ENCODE measurements at regions not wholly inside any gene's neighbourhood (a gene's known extent, or its start where the extent isn't known, plus 50 kb on each side); places are given as distances from the start of the nearest gene placed in this dataset.

GRCh38 chr14:22489957-22490950 lies 98.8 kb downstream of the DAD1 start:
- H3K27me3 ChIP-seq (ENCODE audit: control insufficient read depth in 1 of 2, insufficient read depth in 2 of 2, low read length in 2 of 2): no peaks in the 10 kb centered on the region
- H3K27ac ChIP-seq (ENCODE audit: low read depth, low read length): no peak overlapping the region
- no peak overlapping the region for H3K4me3 ChIP-seq (ENCODE audit: low read depth in 1 of 2, low read length in 2 of 2)
- no peaks in the 10 kb centered on the region for H3K9me3 ChIP-seq (ENCODE audit: low read length)
- H3K9ac ChIP-seq (ENCODE audit: low read length): no peak overlapping the region
- no peaks in the 10 kb centered on the region for H3K4me1 ChIP-seq (ENCODE audit: insufficient read depth, low read length)
- H3K36me3 ChIP-seq (ENCODE audit: insufficient read depth, low read length): no peaks in the 10 kb centered on the region

GRCh38 chr14:22489244-22489545 lies 99.8 kb downstream of the DAD1 start:
- H3K36me3 ChIP-seq (ENCODE audit: insufficient read depth, low read length): no peaks in the 10 kb centered on the region
- H3K4me3 ChIP-seq (ENCODE audit: low read depth in 1 of 2, low read length in 2 of 2): no peak overlapping the region
- H3K27me3 ChIP-seq (ENCODE audit: control insufficient read depth in 1 of 2, insufficient read depth in 2 of 2, low read length in 2 of 2): no peaks in the 10 kb centered on the region
- H3K4me1 ChIP-seq (ENCODE audit: insufficient read depth, low read length): no peaks in the 10 kb centered on the region
- no peak overlapping the region for H3K9ac ChIP-seq (ENCODE audit: low read length)
- H3K9me3 ChIP-seq (ENCODE audit: low read length): no peaks in the 10 kb centered on the region
- no peak overlapping the region for H3K27ac ChIP-seq (ENCODE audit: low read depth, low read length)

DNA sequence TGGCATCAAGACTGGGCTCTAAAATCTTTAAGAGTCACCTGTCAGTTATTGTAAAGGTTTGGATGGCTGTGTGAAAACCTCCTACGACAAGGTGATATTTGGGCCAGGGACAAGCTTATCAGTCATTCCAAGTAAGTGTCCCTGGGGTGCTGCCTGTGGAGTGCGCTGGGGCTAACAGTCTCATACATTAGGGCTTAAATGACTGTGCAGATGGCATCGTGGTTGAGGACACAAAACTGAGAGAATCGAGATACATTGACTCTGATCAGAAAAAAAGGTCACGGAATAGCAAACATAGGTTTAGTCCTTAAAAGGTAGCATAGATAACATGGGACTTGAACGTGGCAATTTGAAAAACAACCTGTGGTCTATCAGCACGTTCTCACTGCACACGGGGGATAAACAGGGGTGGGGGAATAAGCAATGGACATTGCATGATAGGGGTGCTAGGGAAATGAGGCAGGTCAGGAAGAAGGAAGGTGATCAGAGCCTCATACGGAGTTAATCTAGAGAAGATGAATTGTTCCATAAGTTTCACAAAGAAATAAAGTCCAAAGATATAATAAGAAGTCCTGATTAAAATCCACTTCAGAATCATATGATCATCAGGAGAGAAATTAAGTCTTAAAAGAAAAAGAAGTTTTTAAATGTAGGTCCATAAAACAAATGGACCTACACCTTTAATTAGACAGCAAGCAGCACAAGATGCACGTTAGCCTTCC lies 100.3 kb downstream of the DAD1 start:
- no peak overlapping the region for H3K9ac ChIP-seq (ENCODE audit: low read length)
- H3K4me1 ChIP-seq (ENCODE audit: insufficient read depth, low read length): no peaks in the 10 kb centered on the region
- H3K4me3 ChIP-seq (ENCODE audit: low read depth in 1 of 2, low read length in 2 of 2): no peak overlapping the region
- no peaks in the 10 kb centered on the region for H3K9me3 ChIP-seq (ENCODE audit: low read length)
- H3K27ac ChIP-seq (ENCODE audit: low read depth, low read length): no peak overlapping the region
- H3K36me3 ChIP-seq (ENCODE audit: insufficient read depth, low read length): no peaks in the 10 kb centered on the region
- H3K27me3 ChIP-seq (ENCODE audit: control insufficient read depth in 1 of 2, insufficient read depth in 2 of 2, low read length in 2 of 2): no peaks in the 10 kb centered on the region

DNA sequence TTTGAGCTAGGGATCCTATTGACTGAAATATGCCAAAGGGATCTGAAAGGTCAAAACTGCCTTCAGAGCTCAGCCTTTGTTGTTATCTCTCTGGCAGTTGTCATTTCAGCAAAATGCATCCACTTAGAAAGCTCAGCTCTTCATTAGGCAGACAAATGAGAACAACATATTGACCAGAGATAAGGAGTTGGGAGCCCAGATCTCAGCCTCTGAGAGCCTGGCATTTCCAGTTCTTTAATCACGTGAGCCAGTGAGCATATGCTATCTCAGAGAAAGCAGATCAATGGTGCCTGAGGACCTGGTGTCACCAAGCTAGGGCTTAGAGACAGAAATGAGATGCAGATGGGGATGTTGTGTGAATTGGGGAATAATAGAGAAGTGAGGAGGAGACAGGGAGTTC lies 101.1 kb downstream of the DAD1 start:
- Histone ChIP-seq H3K27me3 (ENCODE audit: control insufficient read depth in 1 of 2, insufficient read depth in 2 of 2, low read length in 2 of 2) (no peaks in the 10 kb centered on the region), H3K4me1 (ENCODE audit: insufficient read depth, low read length) (no peaks in the 10 kb centered on the region), H3K4me3 (ENCODE audit: low read depth in 1 of 2, low read length in 2 of 2) (no peak overlapping the region), H3K9me3 (ENCODE audit: low read length) (no peaks in the 10 kb centered on the region), H3K36me3 (ENCODE audit: insufficient read depth, low read length) (no peaks in the 10 kb centered on the region), H3K27ac (ENCODE audit: low read depth, low read length) (no peak overlapping the region), H3K9ac (ENCODE audit: low read length) (no peak overlapping the region)

DNA sequence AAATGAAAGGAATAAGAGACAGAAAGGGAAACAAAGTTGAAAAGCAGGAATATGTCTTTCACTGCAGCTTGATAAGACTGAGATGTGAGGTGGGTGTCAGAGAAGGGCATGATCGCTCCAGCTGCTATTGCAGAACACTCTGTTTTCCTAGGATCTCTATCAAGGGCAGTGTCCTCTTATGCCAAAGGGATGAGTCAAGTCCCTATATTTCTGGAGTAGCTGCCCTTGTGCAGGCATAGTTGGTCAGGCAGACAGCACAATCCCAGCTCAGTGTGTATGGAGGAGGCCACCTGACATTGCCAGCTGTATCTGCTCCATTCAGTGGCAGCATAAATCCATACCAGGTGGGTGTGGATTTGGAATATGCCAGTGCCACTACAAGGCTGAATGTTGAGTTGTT lies 101.6 kb downstream of the DAD1 start:
- no peaks in the 10 kb centered on the region for H3K27me3 ChIP-seq (ENCODE audit: control insufficient read depth in 1 of 2, insufficient read depth in 2 of 2, low read length in 2 of 2)
- no peaks in the 10 kb centered on the region for H3K9me3 ChIP-seq (ENCODE audit: low read length)
- H3K4me1 ChIP-seq (ENCODE audit: insufficient read depth, low read length): peaks cover under 1% of the 10 kb centered on the region
- H3K9ac ChIP-seq (ENCODE audit: low read length): no peak overlapping the region
- H3K36me3 ChIP-seq (ENCODE audit: insufficient read depth, low read length): no peaks in the 10 kb centered on the region
- no peak overlapping the region for H3K4me3 ChIP-seq (ENCODE audit: low read depth in 1 of 2, low read length in 2 of 2)
- H3K27ac ChIP-seq (ENCODE audit: low read depth, low read length): no peak overlapping the region

GRCh38 chr14:22486675-22487074 lies 102.3 kb downstream of the DAD1 start:
- Histone ChIP-seq H3K9ac (ENCODE audit: low read length) (no peak overlapping the region), H3K27me3 (ENCODE audit: control insufficient read depth in 1 of 2, insufficient read depth in 2 of 2, low read length in 2 of 2) (no peaks in the 10 kb centered on the region), H3K4me1 (ENCODE audit: insufficient read depth, low read length) (peaks cover 7% of the 10 kb centered on the region), H3K27ac (ENCODE audit: low read depth, low read length) (no peak overlapping the region), H3K36me3 (ENCODE audit: insufficient read depth, low read length) (no peaks in the 10 kb centered on the region), H3K9me3 (ENCODE audit: low read length) (no peaks in the 10 kb centered on the region), H3K4me3 (ENCODE audit: low read depth in 1 of 2, low read length in 2 of 2) (no peak overlapping the region)

GRCh38 chr14:22485649-22486048 lies 103.4 kb downstream of the DAD1 start:
- Histone ChIP-seq H3K4me3 (ENCODE audit: low read depth in 1 of 2, low read length in 2 of 2) (no peak overlapping the region), H3K36me3 (ENCODE audit: insufficient read depth, low read length) (no peaks in the 10 kb centered on the region), H3K9ac (ENCODE audit: low read length) (no peak overlapping the region), H3K4me1 (ENCODE audit: insufficient read depth, low read length) (peaks cover 12% of the 10 kb centered on the region), H3K27me3 (ENCODE audit: control insufficient read depth in 1 of 2, insufficient read depth in 2 of 2, low read length in 2 of 2) (no peaks in the 10 kb centered on the region), H3K9me3 (ENCODE audit: low read length) (no peaks in the 10 kb centered on the region), H3K27ac (ENCODE audit: low read depth, low read length) (no peak overlapping the region)

GRCh38 chr14:22485178-22485577 lies 103.8 kb downstream of the DAD1 start:
- Histone ChIP-seq H3K27me3 (ENCODE audit: control insufficient read depth in 1 of 2, insufficient read depth in 2 of 2, low read length in 2 of 2) (no peaks in the 10 kb centered on the region), H3K4me3 (ENCODE audit: low read depth in 1 of 2, low read length in 2 of 2) (no peak overlapping the region), H3K4me1 (ENCODE audit: insufficient read depth, low read length) (peaks cover 12% of the 10 kb centered on the region), H3K27ac (ENCODE audit: low read depth, low read length) (no peak overlapping the region), H3K9ac (ENCODE audit: low read length) (no peak overlapping the region), H3K36me3 (ENCODE audit: insufficient read depth, low read length) (no peaks in the 10 kb centered on the region), H3K9me3 (ENCODE audit: low read length) (no peaks in the 10 kb centered on the region)

GRCh38 chr14:22484632-22485031 lies 104.4 kb downstream of the DAD1 start:
- H3K9me3 ChIP-seq (ENCODE audit: low read length): no peaks in the 10 kb centered on the region
- no peak overlapping the region for H3K4me3 ChIP-seq (ENCODE audit: low read depth in 1 of 2, low read length in 2 of 2)
- H3K9ac ChIP-seq (ENCODE audit: low read length): no peak overlapping the region
- no peaks in the 10 kb centered on the region for H3K36me3 ChIP-seq (ENCODE audit: insufficient read depth, low read length)
- H3K27ac ChIP-seq (ENCODE audit: low read depth, low read length): no peak overlapping the region
- H3K27me3 ChIP-seq (ENCODE audit: control insufficient read depth in 1 of 2, insufficient read depth in 2 of 2, low read length in 2 of 2): no peaks in the 10 kb centered on the region
- peaks cover 12% of the 10 kb centered on the region for H3K4me1 ChIP-seq (ENCODE audit: insufficient read depth, low read length)

- Histone ChIP-seq H3K4me3 (ENCODE audit: low read depth in 1 of 2, low read length in 2 of 2) (no peak overlapping the region), H3K4me1 (ENCODE audit: insufficient read depth, low read length) (peaks cover 12% of the 10 kb centered on the region), H3K9me3 (ENCODE audit: low read length) (no peaks in the 10 kb centered on the region), H3K36me3 (ENCODE audit: insufficient read depth, low read length) (no peaks in the 10 kb centered on the region), H3K27ac (ENCODE audit: low read depth, low read length) (no peak overlapping the region), H3K27me3 (ENCODE audit: control insufficient read depth in 1 of 2, insufficient read depth in 2 of 2, low read length in 2 of 2) (no peaks in the 10 kb centered on the region), H3K9ac (ENCODE audit: low read length) (no peak overlapping the region)
These were observed 105.0 kb downstream of the DAD1 start for GRCh38 chr14:22483863-22484593.

DNA sequence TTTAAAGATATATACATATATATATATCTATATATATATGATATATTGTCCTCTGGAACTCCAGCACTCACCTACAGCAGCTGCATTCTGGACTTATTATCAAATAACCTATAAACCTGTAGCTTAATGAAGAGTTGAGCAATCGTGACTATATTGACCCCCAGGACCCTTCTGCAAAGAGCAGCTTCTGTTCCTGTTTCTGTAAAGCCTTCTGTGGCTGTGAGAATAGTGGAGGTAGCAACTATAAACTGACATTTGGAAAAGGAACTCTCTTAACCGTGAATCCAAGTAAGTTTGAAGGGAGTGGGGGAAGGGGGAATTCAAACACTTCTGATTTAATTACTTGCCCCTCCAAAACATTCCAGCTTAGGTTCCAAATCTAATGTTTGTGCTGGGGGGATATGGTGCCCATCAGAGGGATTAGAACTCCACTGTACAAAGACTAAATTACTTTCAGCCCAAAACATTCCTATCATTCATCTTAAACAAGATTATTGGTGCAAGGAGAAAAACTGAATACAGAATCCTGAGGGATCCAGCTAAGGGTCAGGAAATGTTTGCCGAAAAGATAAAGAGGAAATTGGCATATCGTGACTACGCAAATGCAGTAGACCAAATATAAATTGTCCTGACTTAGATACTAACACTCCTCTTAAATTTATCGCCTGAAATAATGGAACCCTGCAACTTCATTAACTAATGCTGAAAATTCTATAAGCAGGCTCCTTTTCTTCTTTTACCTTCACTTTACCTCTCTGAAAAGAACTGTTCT lies 106.1 kb downstream of the DAD1 start:
- no peak overlapping the region for H3K9ac ChIP-seq (ENCODE audit: low read length)
- peaks cover 12% of the 10 kb centered on the region for H3K4me1 ChIP-seq (ENCODE audit: insufficient read depth, low read length)
- no peak overlapping the region for H3K4me3 ChIP-seq (ENCODE audit: low read depth in 1 of 2, low read length in 2 of 2)
- no peaks in the 10 kb centered on the region for H3K27me3 ChIP-seq (ENCODE audit: control insufficient read depth in 1 of 2, insufficient read depth in 2 of 2, low read length in 2 of 2)
- no peaks in the 10 kb centered on the region for H3K9me3 ChIP-seq (ENCODE audit: low read length)
- H3K27ac ChIP-seq (ENCODE audit: low read depth, low read length): no peak overlapping the region
- H3K36me3 ChIP-seq (ENCODE audit: insufficient read depth, low read length): no peaks in the 10 kb centered on the region
